Activated T-helper 2 cell treated with anti-CD3 and anti-CD28 coated beads, Interferon-gamma antibody, Interleukin-2, Interleukin-4, amounts not matched to agents 10 μg/mL and 5 μg/mL and 100 μg/mL, durations not matched to agents 14 hours and 24 hours and 36 hours (primary cell): ENCODE measurements at regions not wholly inside any gene's neighbourhood (a gene's known extent, or its start where the extent isn't known, plus 50 kb on each side); places are given as distances from the start of the nearest gene placed in this dataset.

Experiments used
- DNase-seq: peaks from one replicate; pipeline ENCODE4 v3.0.0; 2021; ENCODE audit warnings: low spot score
- H3K27ac Mint-ChIP-seq: one replicate; pipeline ENCODE4 v1.8.0; 2021; ENCODE audit warnings: mixed read lengths
- H3K27me3 Mint-ChIP-seq: one replicate; pipeline ENCODE4 v1.8.0; 2021; ENCODE audit warnings: low read depth, mixed read lengths
- H3K36me3 Mint-ChIP-seq: one replicate; pipeline ENCODE4 v1.8.0; 2021; ENCODE audit warnings: low read depth, mixed read lengths
- H3K4me1 Mint-ChIP-seq: one replicate; pipeline ENCODE4 v1.8.0; 2021; ENCODE audit warnings: low read depth, mixed read lengths
- H3K4me3 Mint-ChIP-seq: one replicate; pipeline ENCODE4 v1.8.0; 2021; ENCODE audit warnings: low read depth, mild to moderate bottlenecking, moderate library complexity, mixed read lengths
- H3K9me3 Mint-ChIP-seq: one replicate; pipeline ENCODE4 v1.8.0; 2021; ENCODE audit warnings: mixed read lengths
- intact Hi-C: fragments of 100-400 bp; cut with micrococcal nuclease; formaldehyde crosslinking; loops from one replicate; pipeline ENCODE4 v1.15.1; 2023

DNA sequence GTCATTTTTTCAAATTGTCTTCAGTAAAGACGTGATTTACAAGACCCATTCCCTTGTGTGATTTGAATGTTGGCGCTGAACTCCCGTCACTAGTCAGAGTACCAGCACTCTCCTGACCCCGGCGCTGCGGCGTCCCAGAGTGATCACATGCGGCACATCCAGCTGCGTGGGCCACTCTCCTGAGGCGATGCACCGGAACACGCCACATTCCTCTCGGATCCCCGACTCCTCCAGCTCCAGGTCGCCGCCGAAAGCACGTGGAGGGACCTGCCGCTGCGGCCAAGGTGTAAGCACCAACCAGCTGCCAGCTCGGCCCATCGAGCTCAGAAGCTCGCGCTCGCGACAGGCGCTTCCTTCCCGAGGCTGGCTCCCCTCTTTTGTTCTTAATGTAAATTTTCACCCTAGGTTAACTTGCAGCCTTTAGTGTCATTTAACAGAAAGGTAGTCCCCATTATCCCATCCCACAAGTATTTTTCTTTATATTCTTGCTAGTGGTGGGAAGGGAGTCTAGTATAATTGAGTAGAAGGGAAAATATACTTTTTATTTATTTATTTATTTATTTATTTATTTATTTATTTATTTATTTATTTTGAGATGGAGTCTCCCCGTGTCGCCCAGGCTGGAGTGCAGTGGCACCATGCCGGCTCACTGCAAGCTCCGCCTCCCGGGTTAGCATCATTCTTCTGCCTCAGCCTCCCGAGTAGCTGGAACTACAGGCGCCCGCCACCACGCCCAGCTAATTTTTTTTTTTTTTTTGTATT lies 61.7 kb upstream of the VGLL3 start:
- Mint-ChIP-seq H3K4me1 (no peaks in the 10 kb centered on the region), H3K4me3 (no peak overlapping the region), H3K9me3 (no peaks in the 10 kb centered on the region), H3K27me3 (no peaks in the 10 kb centered on the region), H3K36me3 (no peaks in the 10 kb centered on the region), H3K27ac (no peak overlapping the region)
- DNase-seq = no peak
- intact Hi-C loops = no loop called here

DNA sequence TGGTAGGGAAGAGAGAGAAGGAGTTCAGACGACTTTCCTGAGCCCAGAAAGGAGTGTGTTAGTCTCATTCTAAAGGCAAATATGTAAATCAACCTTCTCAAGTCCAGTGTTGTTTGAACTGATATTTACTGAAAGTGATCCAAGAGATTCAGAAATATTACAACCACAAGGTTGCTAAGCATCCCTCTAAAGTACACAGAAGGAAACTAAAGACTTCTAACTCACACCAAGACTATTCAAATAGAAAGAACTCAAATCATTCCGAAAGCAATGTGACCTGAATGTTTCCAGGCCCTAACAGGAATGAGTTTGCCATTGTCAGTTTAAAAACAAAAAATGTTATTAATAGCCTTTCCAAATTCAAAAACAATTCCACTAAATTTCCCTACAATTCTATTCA lies 56.9 kb upstream of the VGLL3 start:
- Mint-ChIP-seq H3K27ac (no peak overlapping the region), H3K4me3 (no peak overlapping the region), H3K36me3 (no peaks in the 10 kb centered on the region), H3K27me3 (no peaks in the 10 kb centered on the region), H3K9me3 (no peaks in the 10 kb centered on the region), H3K4me1 (no peaks in the 10 kb centered on the region)
- no peak for DNase-seq
- intact Hi-C loops = no loop called here

DNA sequence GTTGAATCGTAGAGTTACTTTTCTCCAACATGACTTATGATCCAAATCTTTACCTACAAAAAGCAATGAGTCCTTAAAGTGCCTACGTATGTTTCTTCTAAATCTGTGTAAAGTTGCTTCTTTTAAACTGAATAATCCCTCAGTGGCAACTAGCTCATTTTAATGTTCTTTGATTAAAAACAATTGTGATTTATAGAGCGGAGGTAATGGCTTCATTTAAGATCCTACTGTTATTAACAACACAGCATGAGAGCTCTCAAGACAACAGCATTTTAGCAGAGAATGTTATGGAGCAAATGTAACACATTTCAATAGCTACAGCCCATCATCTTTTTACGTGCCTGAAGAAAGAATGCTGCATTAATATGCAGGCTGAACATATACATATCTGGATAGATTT lies 55.3 kb upstream of the VGLL3 start:
- Mint-ChIP-seq H3K4me1 (no peaks in the 10 kb centered on the region), H3K27me3 (no peaks in the 10 kb centered on the region), H3K36me3 (no peaks in the 10 kb centered on the region), H3K9me3 (no peaks in the 10 kb centered on the region), H3K27ac (no peak overlapping the region), H3K4me3 (no peak overlapping the region)
- no peak for DNase-seq
- intact Hi-C loops = no loop called here

DNA sequence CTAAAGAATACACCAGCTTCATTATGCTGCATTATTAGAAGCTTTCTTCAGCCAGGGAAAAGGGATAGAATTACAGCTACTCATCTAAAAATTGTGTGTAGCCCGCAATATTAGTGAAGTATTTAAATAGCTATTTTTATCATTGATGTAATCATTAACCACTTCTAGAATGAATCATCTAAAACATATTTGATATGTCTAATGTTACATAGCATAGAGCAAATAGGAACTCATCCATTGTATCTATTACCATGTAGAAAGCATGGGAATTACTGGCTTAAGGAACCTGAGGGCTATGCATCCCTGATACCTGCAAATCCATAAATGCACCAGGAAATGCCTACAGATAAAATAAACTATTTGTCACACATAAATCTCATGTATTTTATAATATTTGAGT lies 54.5 kb upstream of the VGLL3 start:
- Mint-ChIP-seq H3K27me3 (no peaks in the 10 kb centered on the region), H3K4me3 (no peak overlapping the region), H3K9me3 (no peaks in the 10 kb centered on the region), H3K36me3 (no peaks in the 10 kb centered on the region), H3K27ac (no peak overlapping the region), H3K4me1 (no peaks in the 10 kb centered on the region)
- intact Hi-C loops = no loop called here
- no peak for DNase-seq

DNA sequence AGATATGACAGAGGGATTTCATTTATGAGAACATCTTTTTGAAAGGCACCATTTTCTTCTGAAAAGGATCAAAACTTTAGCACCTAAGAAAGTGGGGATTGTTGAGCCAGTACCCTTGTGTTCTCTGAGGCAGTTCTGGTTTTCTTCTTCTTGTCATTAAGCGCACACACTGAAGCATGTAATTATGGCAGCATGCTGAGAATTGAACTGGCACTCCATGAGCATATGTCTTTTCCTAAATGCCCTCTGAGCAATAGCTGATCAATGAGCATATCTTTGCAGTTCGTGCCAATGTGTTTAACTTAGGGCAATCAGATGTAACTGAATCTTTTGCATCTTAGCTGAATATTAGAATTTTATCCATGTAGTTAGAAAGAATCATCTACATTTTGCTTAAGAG lies 53.9 kb upstream of the VGLL3 start:
- intact Hi-C loops = no loop called here
- Mint-ChIP-seq H3K36me3 (no peaks in the 10 kb centered on the region), H3K9me3 (no peaks in the 10 kb centered on the region), H3K27ac (no peak overlapping the region), H3K4me3 (no peak overlapping the region), H3K4me1 (no peaks in the 10 kb centered on the region), H3K27me3 (no peaks in the 10 kb centered on the region)
- DNase-seq = no peak

DNA sequence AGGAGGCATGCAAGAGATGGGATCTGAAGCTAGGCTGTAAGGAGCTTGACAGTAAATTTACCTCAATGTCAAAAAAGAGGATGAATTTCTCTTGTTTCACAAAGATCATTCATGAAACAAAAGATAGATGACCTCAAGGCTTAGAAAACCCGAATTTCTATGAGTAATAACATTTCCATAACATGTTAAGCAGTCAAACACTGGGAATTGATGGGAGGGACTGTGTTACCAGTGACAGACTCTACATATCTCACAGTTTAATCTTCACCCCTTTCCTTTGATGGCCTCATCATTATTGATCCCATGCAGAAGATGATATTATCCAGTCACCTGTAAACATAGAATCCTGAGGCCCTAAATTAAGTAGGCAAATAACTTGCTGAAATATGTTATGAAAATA lies 53.5 kb upstream of the VGLL3 start:
- Mint-ChIP-seq H3K4me3 (no peak overlapping the region), H3K9me3 (no peaks in the 10 kb centered on the region), H3K36me3 (no peaks in the 10 kb centered on the region), H3K27ac (no peak overlapping the region), H3K27me3 (no peaks in the 10 kb centered on the region), H3K4me1 (no peaks in the 10 kb centered on the region)
- DNase-seq = no peak
- intact Hi-C loops = no loop called here

DNA sequence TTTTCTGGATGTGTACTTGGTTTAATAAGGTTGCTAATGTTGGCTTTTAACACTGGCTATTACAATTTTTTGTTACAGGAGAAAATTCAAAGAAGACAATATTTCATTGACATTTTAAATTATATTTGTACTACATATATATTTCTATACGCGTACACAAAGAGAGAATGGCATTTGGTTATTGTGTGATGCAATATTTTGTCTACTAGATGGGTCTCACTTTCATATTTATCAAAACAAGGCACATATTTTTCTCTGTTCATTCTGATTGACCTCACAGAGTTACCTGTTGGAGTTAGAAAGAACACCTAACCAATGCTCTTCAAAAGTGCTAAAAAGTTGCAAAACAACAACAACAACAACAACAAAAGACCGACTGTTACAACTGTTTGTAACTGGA lies 50.2 kb upstream of the VGLL3 start:
- no peak for DNase-seq
- no peaks in the 10 kb centered on the region for H3K4me1 Mint-ChIP-seq
- H3K27ac Mint-ChIP-seq = no peak overlapping the region
- intact Hi-C loops = no loop called here
- no peaks in the 10 kb centered on the region for H3K27me3 Mint-ChIP-seq
- H3K36me3 Mint-ChIP-seq = no peaks in the 10 kb centered on the region
- H3K9me3 Mint-ChIP-seq = no peaks in the 10 kb centered on the region
- H3K4me3 Mint-ChIP-seq = no peak overlapping the region
